ENCODE measurements at regions not wholly inside any gene's neighbourhood (a gene's known extent, or its start where the extent isn't known, plus 50 kb on each side); places are given as distances from the start of the nearest gene placed in this dataset.

- DNase-seq, result no peak
Observed at GRCh38 chr12:4223273-4223845, 50.2 kb upstream of the CCND2 start.

DNA sequence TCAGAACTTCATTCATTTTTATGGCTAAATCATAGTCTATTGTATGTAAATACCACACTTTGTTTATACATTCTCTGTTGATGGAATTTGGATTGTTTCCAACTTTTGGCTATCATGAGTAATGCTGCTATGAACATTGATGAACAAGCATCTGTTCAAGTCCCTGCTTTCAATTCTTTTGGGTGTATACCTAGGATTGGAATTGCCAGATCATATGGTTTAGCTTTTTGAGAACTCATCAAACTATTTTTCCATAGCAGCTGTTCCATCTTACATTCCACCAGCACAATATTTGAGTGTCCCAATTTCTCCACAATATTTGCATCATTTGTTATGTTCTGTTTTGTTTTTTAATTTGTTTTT, 52.3 kb upstream of the CCND2 start:
- DNase-seq, result no peak

DNA sequence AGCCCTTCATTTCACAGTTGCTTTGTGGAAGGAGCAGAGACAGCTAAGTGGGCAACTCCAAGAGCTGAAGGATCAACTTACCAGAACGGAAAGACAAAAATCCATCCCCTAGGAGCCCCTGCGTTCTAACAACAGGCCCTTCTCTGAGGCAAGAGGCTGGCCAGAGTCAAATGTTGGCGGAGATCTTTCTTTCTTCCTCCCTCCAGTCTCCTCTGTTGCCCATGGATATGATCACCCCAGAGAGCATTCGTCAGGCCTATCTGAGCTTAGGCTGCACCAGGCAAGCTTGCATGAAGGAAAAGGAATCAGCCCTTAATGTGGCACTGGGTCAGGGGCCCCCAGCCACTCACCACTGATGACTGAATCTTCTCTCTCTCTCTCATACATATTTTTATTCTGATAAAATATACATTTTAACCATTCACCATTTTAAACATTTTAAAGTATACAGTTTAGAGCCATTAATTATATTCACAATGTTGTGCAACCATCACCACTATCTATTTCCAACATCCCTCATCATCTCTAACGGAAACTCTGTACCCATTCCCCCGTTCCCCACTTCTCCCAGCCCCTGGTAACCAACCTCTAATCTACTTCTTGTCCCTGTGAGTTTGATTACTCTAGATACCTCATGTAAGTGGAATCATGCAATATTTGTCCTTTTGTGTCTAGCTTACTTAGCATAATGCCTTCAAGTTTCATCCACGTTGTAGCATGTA, 52.9 kb upstream of the CCND2 start:
- no peak for DNase-seq

DNA sequence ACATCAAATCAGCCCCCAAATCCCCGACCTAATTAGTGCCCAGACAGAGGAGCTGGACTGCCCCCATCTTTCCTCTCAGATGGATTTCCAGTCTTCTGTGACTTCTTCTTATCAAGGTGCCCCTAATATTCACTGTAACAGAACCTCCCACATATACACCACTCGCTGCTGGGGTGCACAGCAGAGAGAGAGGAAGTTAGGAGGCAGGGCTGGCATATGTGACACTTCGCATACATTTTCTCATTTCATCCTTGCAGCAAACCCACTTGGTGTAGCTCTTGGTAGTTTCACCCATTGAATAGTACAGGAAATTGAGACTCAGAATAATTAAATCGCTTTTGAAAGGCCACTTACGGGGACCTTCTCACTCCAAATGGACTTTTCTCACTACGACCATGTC, 56.5 kb upstream of the CCND2 start:
- DNase-seq, result no peak

- DNase-seq, result no peak
Observed at GRCh38 chr12:4216187-4216927, 57.2 kb upstream of the CCND2 start.

- no peak for DNase-seq
Observed at GRCh38 chr12:4215229-4216186, 58.1 kb upstream of the CCND2 start.

GRCh38 chr12:4214877-4215228, 58.7 kb upstream of the CCND2 start:
- no peak for DNase-seq

DNA sequence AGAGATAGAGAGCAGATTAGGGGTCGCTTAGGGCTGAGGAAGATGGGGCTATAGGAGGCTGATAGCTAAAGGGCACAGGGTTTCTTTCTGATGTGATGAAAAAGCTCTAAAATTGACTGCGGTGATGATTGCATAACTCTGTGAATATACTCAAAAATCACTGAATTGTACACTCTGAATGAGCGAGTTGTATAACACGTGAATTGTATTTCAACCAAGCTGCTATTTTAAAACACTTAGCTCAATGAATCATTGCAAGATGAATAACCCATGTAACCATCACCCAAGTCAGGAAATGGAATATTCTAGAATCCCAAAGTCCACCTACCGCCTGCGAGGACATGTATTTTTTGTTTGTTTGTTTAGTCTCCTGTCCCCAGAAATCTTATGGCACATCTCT, 60.1 kb upstream of the CCND2 start:
- DNase-seq, result no peak

DNA sequence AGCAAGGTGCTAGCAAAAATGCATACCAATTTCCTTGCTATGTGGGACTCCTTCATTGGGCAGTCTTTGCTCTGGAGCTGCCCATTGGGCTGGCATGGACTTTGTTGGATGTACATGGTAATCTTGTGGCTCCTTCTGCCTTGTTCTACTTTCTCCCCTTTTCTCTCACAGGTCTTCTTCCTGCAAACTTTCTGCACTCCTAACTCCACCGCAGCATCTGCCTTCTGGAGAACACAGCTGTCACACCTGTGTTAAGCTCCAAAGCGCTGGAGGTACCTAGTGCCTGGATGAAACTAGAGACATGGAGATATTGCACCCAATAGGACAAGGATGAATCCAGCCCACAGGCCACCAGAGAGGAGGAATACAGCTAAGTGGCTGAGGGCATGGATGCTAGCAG, 60.7 kb upstream of the CCND2 start:
- DNase-seq, result no peak

DNA sequence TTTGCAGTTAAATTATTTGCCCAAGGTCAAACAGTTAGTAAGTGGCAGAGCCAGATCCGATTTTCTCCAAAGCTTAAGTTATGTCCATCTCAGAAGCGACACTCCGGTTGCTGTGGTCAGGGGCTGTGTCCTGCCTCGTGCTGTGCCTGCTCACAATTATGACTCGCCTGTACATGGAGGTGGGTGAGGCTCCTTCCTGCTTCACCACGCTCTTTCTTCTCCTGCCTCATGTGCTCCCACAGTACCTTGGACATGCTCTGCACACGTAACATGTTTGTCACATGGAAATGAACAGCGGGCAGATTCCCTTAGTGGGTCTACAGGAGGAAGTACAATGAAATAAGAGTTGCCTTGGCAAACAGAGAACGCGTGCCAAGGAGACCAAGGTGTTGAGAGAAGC, 62.2 kb upstream of the CCND2 start:
- DNase-seq, result no peak

- DNase-seq, result no peak
Observed at GRCh38 chr12:4210183-4210582, 63.4 kb upstream of the CCND2 start.

DNA sequence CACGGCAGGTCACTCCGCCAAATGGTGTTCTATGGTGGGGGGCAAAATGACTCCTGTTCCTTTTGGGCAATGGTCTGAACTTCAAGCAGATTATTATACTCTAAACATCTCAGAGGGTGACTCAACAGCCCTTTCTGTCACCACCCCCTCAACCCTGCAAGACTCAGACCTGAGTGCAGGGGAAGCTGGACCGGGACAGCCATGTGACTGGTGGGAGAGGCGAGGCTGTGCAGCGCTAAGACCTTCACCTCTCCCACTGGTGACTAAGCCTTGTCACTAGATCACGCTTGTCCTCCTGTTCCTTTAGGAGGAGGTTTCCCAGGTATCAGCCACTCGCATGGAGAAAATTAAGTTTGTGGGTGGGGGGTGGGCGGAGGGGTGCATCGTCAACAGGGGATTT, 67.1 kb upstream of the CCND2 start:
- DNase-seq, result no peak

DNA sequence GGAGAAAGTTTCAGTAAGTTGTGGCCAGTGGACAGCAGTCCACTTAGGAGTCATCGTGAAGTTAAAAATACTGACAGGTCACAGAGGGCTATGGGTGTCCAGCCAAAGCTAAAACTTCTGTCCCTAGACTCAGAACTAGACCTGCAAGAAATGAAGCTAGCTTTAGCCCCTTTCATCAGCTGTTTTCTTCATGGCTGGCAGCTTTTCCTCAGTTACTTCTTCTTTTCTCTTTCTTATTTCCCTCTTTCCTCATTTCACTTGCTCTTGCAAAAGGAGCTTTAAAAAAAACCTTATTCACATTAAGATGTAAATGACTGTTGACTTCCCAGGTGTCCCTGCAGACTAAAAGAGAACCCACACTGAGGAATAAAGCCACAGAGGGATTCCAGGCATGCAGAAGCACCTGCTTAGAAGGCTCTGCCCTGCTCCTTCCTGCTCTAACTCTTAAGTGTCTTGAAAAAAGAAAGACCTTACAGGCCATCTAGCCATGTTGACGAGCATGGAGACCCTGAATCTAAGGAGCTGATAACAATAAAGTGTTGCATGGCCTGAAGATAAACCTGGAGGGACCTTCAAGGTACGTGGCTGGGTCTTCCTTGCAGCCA, 69.7 kb upstream of the CCND2 start:
- DNase-seq, result no peak

- no peak for DNase-seq
Observed at GRCh38 chr12:4202918-4203317, 70.6 kb upstream of the CCND2 start.

GRCh38 chr12:4202487-4202886, 71.1 kb upstream of the CCND2 start:
- DNase-seq, result no peak

- no peak for DNase-seq
Observed at GRCh38 chr12:4201333-4202100, 72.0 kb upstream of the CCND2 start.

DNA sequence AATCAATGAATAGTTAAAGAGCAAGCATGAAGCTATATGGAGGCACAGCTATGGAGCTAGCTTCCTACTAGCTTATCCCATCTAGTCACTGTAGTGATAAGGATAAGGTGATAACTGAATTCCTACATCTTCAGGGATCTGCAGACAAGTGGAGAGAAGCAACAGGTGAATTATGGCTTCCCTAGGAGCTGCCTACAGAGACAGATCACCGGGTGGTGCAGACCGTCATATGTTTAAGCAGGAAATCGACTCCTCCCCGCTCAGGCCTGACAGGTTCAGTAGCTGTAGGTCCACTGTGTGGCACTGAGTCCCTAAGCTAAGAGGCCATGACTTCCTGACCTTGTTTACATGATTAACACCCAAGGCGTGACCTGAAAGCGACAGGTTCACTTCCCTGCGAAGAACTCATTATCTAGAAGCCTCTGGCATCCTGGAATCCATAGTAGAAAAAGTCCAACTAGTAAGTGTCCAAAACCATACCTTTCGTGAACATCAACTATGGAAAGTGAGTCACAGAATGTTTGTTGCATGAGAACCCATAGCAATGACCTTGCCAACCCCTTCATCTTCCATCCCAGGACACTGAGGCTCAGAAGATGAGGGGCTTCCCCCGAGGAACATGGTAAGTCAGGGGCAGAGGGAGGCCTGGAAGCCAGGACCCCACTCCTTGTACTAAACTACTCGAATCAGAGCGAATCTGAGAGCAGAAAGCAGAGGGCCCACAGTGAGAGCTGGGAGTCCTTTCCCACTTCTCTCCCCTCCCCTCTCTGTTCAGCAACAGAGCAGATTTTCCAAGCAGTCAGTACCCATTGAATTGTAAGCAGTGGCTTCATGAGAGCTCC, 75.4 kb upstream of the CCND2 start:
- DNase-seq, result no peak

GRCh38 chr12:4196805-4197420, 76.6 kb upstream of the CCND2 start:
- DNase-seq, result no peak

DNA sequence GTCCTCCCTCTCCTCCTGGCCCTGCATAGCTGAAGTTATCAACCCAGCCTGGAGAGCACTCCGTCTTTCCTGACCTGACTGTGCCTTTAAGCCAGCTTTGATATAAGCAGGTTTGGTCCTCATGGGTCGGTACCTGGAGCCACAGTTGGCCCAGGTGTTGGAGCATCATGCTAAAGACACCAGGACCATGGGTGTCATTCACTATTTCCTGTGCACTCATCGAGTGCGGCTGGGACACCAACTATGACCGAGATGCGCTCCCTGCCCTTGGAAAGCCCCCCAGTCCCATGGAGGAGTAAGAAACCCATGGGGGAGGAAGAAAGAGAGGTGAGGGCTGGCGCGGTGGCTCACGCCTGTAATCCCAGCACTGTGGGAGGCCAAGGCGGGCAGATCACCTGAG, 78.9 kb upstream of the CCND2 start:
- no peak for DNase-seq

DNA sequence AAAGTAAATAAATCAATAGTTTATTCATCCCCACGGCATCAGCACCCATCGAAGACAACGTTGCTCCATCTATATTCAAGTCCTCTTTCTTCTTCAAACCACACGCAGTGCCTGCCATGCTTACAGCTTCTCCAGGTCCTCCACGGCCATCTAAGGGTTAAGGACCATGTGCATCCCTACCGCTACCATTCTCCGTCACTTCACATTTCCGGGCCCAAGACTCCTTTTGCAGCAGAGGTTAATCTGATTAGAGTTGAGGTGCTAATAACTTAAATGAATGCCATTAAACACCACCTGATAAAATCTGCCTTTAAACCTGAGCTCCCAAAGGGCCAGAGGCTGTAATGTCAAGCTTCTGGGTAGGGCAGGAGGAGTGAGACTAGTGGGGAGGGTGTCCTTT, 79.7 kb upstream of the CCND2 start:
- DNase-seq, result no peak

GRCh38 chr12:4191642-4192041, 81.9 kb upstream of the CCND2 start:
- DNase-seq, result no peak
